ENCODE measurements at regions not wholly inside any gene's neighbourhood (a gene's known extent, or its start where the extent isn't known, plus 50 kb on each side); places are given as distances from the start of the nearest gene placed in this dataset.

GRCh38 chr18:68519336-68519735, 195.6 kb downstream of the TMX3 start:
- no peak for TF ChIP-seq CTCF (IDR thresholded peaks at IDR 0.05; ENCODE audit: control insufficient read depth, insufficient read depth, low read depth, low read length, missing control alignments)
- no peak for DNase-seq (ENCODE audit: low read depth)

GRCh38 chr18:68509902-68510301, 205.0 kb downstream of the TMX3 start:
- no peak for DNase-seq (ENCODE audit: low read depth)
- no peak overlapping the region for H3K4me3 ChIP-seq (ENCODE audit: control insufficient read depth, low read depth, low read length)
- TF ChIP-seq CTCF (IDR thresholded peaks at IDR 0.05; ENCODE audit: control insufficient read depth, insufficient read depth, low read depth, low read length, missing control alignments), result no peak

More at GRCh38 chr18:68519336-68519735, 195.6 kb downstream of the TMX3 start:
- H3K4me3 ChIP-seq (ENCODE audit: control insufficient read depth, low read depth, low read length), result no peak overlapping the region

- TF ChIP-seq CTCF (IDR thresholded peaks at IDR 0.05; ENCODE audit: control insufficient read depth, insufficient read depth, low read depth, low read length, missing control alignments), result no peak
- no peak for DNase-seq (ENCODE audit: low read depth)
- H3K4me3 ChIP-seq (ENCODE audit: control insufficient read depth, low read depth, low read length), result no peak overlapping the region
These were observed 207.1 kb downstream of the TMX3 start for GRCh38 chr18:68507781-68508180.

GRCh38 chr18:68505178-68505574, 209.7 kb downstream of the TMX3 start:
- H3K4me3 ChIP-seq (ENCODE audit: control insufficient read depth, low read depth, low read length), result no peak overlapping the region
- no peak for TF ChIP-seq CTCF (IDR thresholded peaks at IDR 0.05; ENCODE audit: control insufficient read depth, insufficient read depth, low read depth, low read length, missing control alignments)
- DNase-seq (ENCODE audit: low read depth), result no peak

GRCh38 chr18:68504441-68505177, 210.3 kb downstream of the TMX3 start:
- DNase-seq (ENCODE audit: low read depth), result no peak
- TF ChIP-seq CTCF (IDR thresholded peaks at IDR 0.05; ENCODE audit: control insufficient read depth, insufficient read depth, low read depth, low read length, missing control alignments), result no peak
- H3K4me3 ChIP-seq (ENCODE audit: control insufficient read depth, low read depth, low read length), result no peak overlapping the region

GRCh38 chr18:68500556-68500955, 214.4 kb downstream of the TMX3 start:
- TF ChIP-seq CTCF (IDR thresholded peaks at IDR 0.05; ENCODE audit: control insufficient read depth, insufficient read depth, low read depth, low read length, missing control alignments), result no peak
- no peak overlapping the region for H3K4me3 ChIP-seq (ENCODE audit: control insufficient read depth, low read depth, low read length)
- no peak for DNase-seq (ENCODE audit: low read depth)

Data from AG09309 (cell line).